ENCODE measurements at regions not wholly inside any gene's neighbourhood (a gene's known extent, or its start where the extent isn't known, plus 50 kb on each side); places are given as distances from the start of the nearest gene placed in this dataset.

- TF ChIP-seq POLR2AphosphoS5 (IDR thresholded peaks at IDR 0.05; ENCODE audit: low read depth, low read length) (no peak), POLR2A (IDR thresholded peaks at IDR 0.05; ENCODE audit: low read depth, low read length) (no peak), PAX5 (IDR thresholded peaks at IDR 0.05; ENCODE audit: insufficient read depth, low read length, severe bottlenecking) (no peak)
Observed at GRCh38 chr7:51630933-51631332, 314.3 kb upstream of the COBL start.
